ENCODE measurements at regions not wholly inside any gene's neighbourhood (a gene's known extent, or its start where the extent isn't known, plus 50 kb on each side); places are given as distances from the start of the nearest gene placed in this dataset.

- Histone ChIP-seq H3K36me3 (no peaks in the 10 kb centered on the region), H3K4me1 (no peaks in the 10 kb centered on the region), H3K27me3 (no peaks in the 10 kb centered on the region), H3K27ac (no peak overlapping the region), H3K4me3 (no peak overlapping the region), H3K9me3 (no peaks in the 10 kb centered on the region)
- intact Hi-C loops (cut with DNase I; ENCODE audit: low total_unique reads), result no loop called here
- WGBS, 5 donors, result 77 to 90% (median 85%) methylated on average over 2 of the region's 2 CpGs
- no peak for TF ChIP-seq CTCF (IDR thresholded peaks at IDR 0.05)
- no peak for TF ChIP-seq EP300 (IDR thresholded peaks at IDR 0.05)
- TF ChIP-seq POLR2A (IDR thresholded peaks at IDR 0.05), result no peak
- TF ChIP-seq POLR2AphosphoS5 (IDR thresholded peaks at IDR 0.05), result no peak
- DNase-seq, result no peak
Observed at GRCh38 chr16:62831235-62831850, 795.1 kb upstream of the CDH8 start.

GRCh38 chr16:62829607-62830006 is 793.4 kb upstream of the CDH8 start:
- WGBS, 5 donors, result 25 to 39% (median 31%) methylated on average over 3 of the region's 3 CpGs

GRCh38 chr16:62829084-62829483 is 792.8 kb upstream of the CDH8 start:
- 16 to 53% (median 34%) methylated on average over 1 of the region's 1 CpG for WGBS, 5 donors
- no peak for DNase-seq
- Histone ChIP-seq H3K27me3 (no peaks in the 10 kb centered on the region), H3K4me3 (no peak overlapping the region), H3K4me1 (no peaks in the 10 kb centered on the region), H3K9me3 (no peaks in the 10 kb centered on the region), H3K36me3 (no peaks in the 10 kb centered on the region), H3K27ac (no peak overlapping the region)
- intact Hi-C loops (cut with DNase I; ENCODE audit: low total_unique reads), result no loop called here
- TF ChIP-seq EP300 (IDR thresholded peaks at IDR 0.05), result no peak

More at GRCh38 chr16:62829607-62830006, 793.4 kb upstream of the CDH8 start:
- DNase-seq, result peak in 1 of 2 donors; percentile 15
- no peaks in the 10 kb centered on the region for H3K27me3 ChIP-seq
- H3K4me3 ChIP-seq, result no peak overlapping the region
- TF ChIP-seq EP300 (IDR thresholded peaks at IDR 0.05) (no peak), CTCF (IDR thresholded peaks at IDR 0.05) (no peak), POLR2AphosphoS5 (IDR thresholded peaks at IDR 0.05) (no peak), POLR2A (IDR thresholded peaks at IDR 0.05) (no peak)
- H3K36me3 ChIP-seq, result no peaks in the 10 kb centered on the region
- intact Hi-C loops (cut with DNase I; ENCODE audit: low total_unique reads), result no loop called here
- no peak overlapping the region for H3K27ac ChIP-seq
- H3K4me1 ChIP-seq, result no peaks in the 10 kb centered on the region
- no peaks in the 10 kb centered on the region for H3K9me3 ChIP-seq

- no peaks in the 10 kb centered on the region for H3K36me3 ChIP-seq
- no peak overlapping the region for H3K4me3 ChIP-seq
- H3K27ac ChIP-seq, result no peak overlapping the region
- TF ChIP-seq CTCF (IDR thresholded peaks at IDR 0.05) (no peak), POLR2A (IDR thresholded peaks at IDR 0.05) (no peak), EP300 (IDR thresholded peaks at IDR 0.05) (no peak), POLR2AphosphoS5 (IDR thresholded peaks at IDR 0.05) (no peak)
- 86 to 94% (median 91%) methylated on average over 2 of the region's 2 CpGs for WGBS, 5 donors
- intact Hi-C loops (cut with DNase I; ENCODE audit: low total_unique reads), result no loop called here
- H3K27me3 ChIP-seq, result no peaks in the 10 kb centered on the region
- H3K4me1 ChIP-seq, result no peaks in the 10 kb centered on the region
- no peak for DNase-seq
- H3K9me3 ChIP-seq, result peaks cover 0 to 3% (median 0%) of the 10 kb centered on the region in 4 donors
Observed at GRCh38 chr16:62821824-62822223, 785.6 kb upstream of the CDH8 start.

- Histone ChIP-seq H3K9me3 (peaks cover 0 to 3% (median 0%) of the 10 kb centered on the region in 4 donors), H3K4me1 (no peaks in the 10 kb centered on the region), H3K36me3 (no peaks in the 10 kb centered on the region), H3K27ac (no peak overlapping the region), H3K4me3 (no peak overlapping the region), H3K27me3 (no peaks in the 10 kb centered on the region)
- peak in 1 of 2 donors; percentile 6 for DNase-seq
- WGBS, 5 donors, result 33 to 55% (median 49%) methylated on average over 3 of the region's 3 CpGs
- TF ChIP-seq POLR2AphosphoS5 (IDR thresholded peaks at IDR 0.05), result no peak
- TF ChIP-seq EP300 (IDR thresholded peaks at IDR 0.05), result no peak
- no peak for TF ChIP-seq CTCF (IDR thresholded peaks at IDR 0.05)
- TF ChIP-seq POLR2A (IDR thresholded peaks at IDR 0.05), result no peak
- intact Hi-C loops (cut with DNase I; ENCODE audit: low total_unique reads), result no loop called here
Observed at GRCh38 chr16:62816971-62817519, 780.8 kb upstream of the CDH8 start.

Measured in stomach (tissue), 8 donors.